Endothelial cell of umbilical vein (primary cell): ENCODE measurements at regions not wholly inside any gene's neighbourhood (a gene's known extent, or its start where the extent isn't known, plus 50 kb on each side); places are given as distances from the start of the nearest gene placed in this dataset.

Experiments
- EZH2 ChIP-seq: IDR thresholded peaks from 2 replicates; pipeline ENCODE4 v1.6.1; 2012; ENCODE audit warnings: borderline replicate concordance, low read depth, mild to moderate bottlenecking, moderate library complexity, low read length, inconsistent platforms; ENCODE audit not compliant: severe bottlenecking
- FOS ChIP-seq: IDR thresholded peaks from 2 replicates; pipeline ENCODE4 v1.6.1; 2011; ENCODE audit warnings: mild to moderate bottlenecking, low read length, moderate library complexity, borderline replicate concordance; ENCODE audit not compliant: insufficient read depth
- GATA2 ChIP-seq: IDR thresholded peaks from 2 replicates; pipeline ENCODE4 v1.7.0; 2011; ENCODE audit warnings: low read depth, mild to moderate bottlenecking, moderate library complexity, mixed read lengths, low read length; ENCODE audit not compliant: insufficient read length, insufficient read depth
- JUN ChIP-seq: IDR thresholded peaks from 2 replicates; pipeline ENCODE4 v1.6.1; 2011; ENCODE audit warnings: borderline replicate concordance, low read depth; ENCODE audit not compliant: insufficient read length, insufficient read depth
- MAX ChIP-seq: IDR thresholded peaks from 2 replicates; pipeline ENCODE4 v1.6.1; 2011; ENCODE audit not compliant: insufficient read depth, insufficient read length
- POLR2A ChIP-seq: IDR thresholded peaks from 2 replicates; pipeline ENCODE4 v1.6.1; 2012; ENCODE audit warnings: low read depth, mild to moderate bottlenecking, control low read depth, low read length
- POLR2AphosphoS5 ChIP-seq: IDR thresholded peaks from 2 replicates; pipeline ENCODE4 v1.6.1; 2012; ENCODE audit warnings: low read depth, mild to moderate bottlenecking, control low read depth, low read length, moderate library complexity; ENCODE audit not compliant: insufficient read depth
- TF ChIP-seq, protein P1 (sequence below), 2 donors: IDR thresholded peaks; 1 replicate in 1 of 2; 2 replicates in 1 of 2; pipeline ENCODE4 v1.5.1; 2011; ENCODE audit warnings: low read length in 2 of 2, mild to moderate bottlenecking in 2 of 2, moderate library complexity in 2 of 2, control low read depth in 1 of 2, inconsistent platforms in 1 of 2, low read depth in 1 of 2; ENCODE audit not compliant: insufficient read depth in 1 of 2; ENCODE audit errors: extremely low read depth in 1 of 2

- TF ChIP-seq, protein P1, sequence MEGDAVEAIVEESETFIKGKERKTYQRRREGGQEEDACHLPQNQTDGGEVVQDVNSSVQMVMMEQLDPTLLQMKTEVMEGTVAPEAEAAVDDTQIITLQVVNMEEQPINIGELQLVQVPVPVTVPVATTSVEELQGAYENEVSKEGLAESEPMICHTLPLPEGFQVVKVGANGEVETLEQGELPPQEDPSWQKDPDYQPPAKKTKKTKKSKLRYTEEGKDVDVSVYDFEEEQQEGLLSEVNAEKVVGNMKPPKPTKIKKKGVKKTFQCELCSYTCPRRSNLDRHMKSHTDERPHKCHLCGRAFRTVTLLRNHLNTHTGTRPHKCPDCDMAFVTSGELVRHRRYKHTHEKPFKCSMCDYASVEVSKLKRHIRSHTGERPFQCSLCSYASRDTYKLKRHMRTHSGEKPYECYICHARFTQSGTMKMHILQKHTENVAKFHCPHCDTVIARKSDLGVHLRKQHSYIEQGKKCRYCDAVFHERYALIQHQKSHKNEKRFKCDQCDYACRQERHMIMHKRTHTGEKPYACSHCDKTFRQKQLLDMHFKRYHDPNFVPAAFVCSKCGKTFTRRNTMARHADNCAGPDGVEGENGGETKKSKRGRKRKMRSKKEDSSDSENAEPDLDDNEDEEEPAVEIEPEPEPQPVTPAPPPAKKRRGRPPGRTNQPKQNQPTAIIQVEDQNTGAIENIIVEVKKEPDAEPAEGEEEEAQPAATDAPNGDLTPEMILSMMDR (IDR thresholded peaks at IDR 0.05; ENCODE audit: extremely low read depth in 1 of 2, insufficient read depth in 1 of 2, low read depth in 1 of 2, low read length in 2 of 2), result no peak
- TF ChIP-seq MAX (no peak), POLR2A (no peak), EZH2 (no peak), POLR2AphosphoS5 (no peak), JUN (no peak), GATA2 (no peak), FOS (no peak)
Observed at GRCh38 chr10:88154596-88155250, 291.3 kb downstream of the PTEN start.
